Mucosa of descending colon (tissue), 3 donors: ENCODE measurements at regions not wholly inside any gene's neighbourhood (a gene's known extent, or its start where the extent isn't known, plus 50 kb on each side); places are given as distances from the start of the nearest gene placed in this dataset.

Experiments used
- ATAC-seq: fragments of 200-7000 bp; cut with Tn5 transposase; one replicate; pipeline ENCODE4 v1.9.1; 2020; ENCODE audit warnings: mild to moderate bottlenecking, moderate library complexity
- DNase-seq, 3 donors: peaks; one replicate each; pipeline ENCODE4 v3.0.0-alpha.2; 2020
- H3K36me3 ChIP-seq: fragments of 200-600 bp; one replicate; pipeline ENCODE4 v1.8.0; 2021; ENCODE audit warnings: low read depth, mild to moderate bottlenecking
- H3K4me1 ChIP-seq: fragments of 200-600 bp; one replicate; pipeline ENCODE4 v1.8.0; 2021; ENCODE audit warnings: low read depth, mild to moderate bottlenecking
- H3K4me3 ChIP-seq: fragments of 200-600 bp; one replicate; pipeline ENCODE4 v1.8.0; 2021; ENCODE audit warnings: mild to moderate bottlenecking
- H3K9me3 ChIP-seq: fragments of 200-600 bp; one replicate; pipeline ENCODE4 v1.8.0; 2021; ENCODE audit warnings: mild to moderate bottlenecking
- CTCF ChIP-seq: fragments of 200-600 bp; IDR thresholded peaks from one replicate; pipeline ENCODE4 v1.8.0; 2022; ENCODE audit warnings: antibody characterized with exemption, mild to moderate bottlenecking
- intact Hi-C, 2 donors: fragments of 100-400 bp; cut with DNase I in 1 of 2; cut with micrococcal nuclease in 1 of 2; formaldehyde crosslinking; loops; one replicate each; pipeline versions ENCODE4 v1.11.0 to v1.11.1; 2022; cut with DNase I, micrococcal nuclease
- donor health status: DM: no; HTN: no; CAD: no; lungs with moderate emphysema.
- donor health status: DM: no; HTN: no; CAD: no.
- donor health status: DM: no; HTN: yes; CAD: no.

GRCh38 chr1:217921126-217921904 lies 290.2 kb downstream of the SPATA17 start:
- no peak for ATAC-seq
- DNase-seq = no peak
- H3K4me3 ChIP-seq = no peak overlapping the region
- no peak for TF ChIP-seq CTCF
- intact Hi-C loops = no loop called here
- no peaks in the 10 kb centered on the region for H3K9me3 ChIP-seq
- no peaks in the 10 kb centered on the region for H3K36me3 ChIP-seq
- H3K4me1 ChIP-seq = no peaks in the 10 kb centered on the region

GRCh38 chr1:217924924-217925323 lies 293.8 kb downstream of the SPATA17 start:
- TF ChIP-seq CTCF = no peak
- no peaks in the 10 kb centered on the region for H3K4me1 ChIP-seq
- no peak for ATAC-seq
- no peak overlapping the region for H3K4me3 ChIP-seq
- intact Hi-C loops = no loop called here
- no peaks in the 10 kb centered on the region for H3K9me3 ChIP-seq
- no peaks in the 10 kb centered on the region for H3K36me3 ChIP-seq
- no peak for DNase-seq

GRCh38 chr1:217929213-217929885 lies 298.2 kb downstream of the SPATA17 start:
- no peak for TF ChIP-seq CTCF
- DNase-seq (no peak), ATAC-seq (no peak)
- Histone ChIP-seq H3K4me3 (no peak overlapping the region), H3K4me1 (no peaks in the 10 kb centered on the region), H3K9me3 (no peaks in the 10 kb centered on the region), H3K36me3 (no peaks in the 10 kb centered on the region)
- intact Hi-C loops = no loop called here

- DNase-seq (no peak), ATAC-seq (no peak)
- Histone ChIP-seq H3K4me1 (no peaks in the 10 kb centered on the region), H3K36me3 (no peaks in the 10 kb centered on the region), H3K9me3 (no peaks in the 10 kb centered on the region), H3K4me3 (no peak overlapping the region)
- TF ChIP-seq CTCF = no peak
- intact Hi-C loops = no loop called here
Observed at GRCh38 chr1:217943361-217943760, 312.2 kb downstream of the SPATA17 start.

GRCh38 chr1:217944550-217944949 lies 313.4 kb downstream of the SPATA17 start:
- Histone ChIP-seq H3K36me3 (no peaks in the 10 kb centered on the region), H3K9me3 (no peaks in the 10 kb centered on the region), H3K4me3 (no peak overlapping the region), H3K4me1 (no peaks in the 10 kb centered on the region)
- intact Hi-C loops = no loop called here
- no peak for DNase-seq
- ATAC-seq = no peak
- TF ChIP-seq CTCF = no peak
